ENCODE measurements at regions not wholly inside any gene's neighbourhood (a gene's known extent, or its start where the extent isn't known, plus 50 kb on each side); places are given as distances from the start of the nearest gene placed in this dataset.

GRCh38 chr1:203422656-203423055 is 53.0 kb upstream of the PRELP start:
- no peak for TF ChIP-seq GABPA (IDR thresholded peaks at IDR 0.05; ENCODE audit: low read depth)
- TF ChIP-seq SPI1 (IDR thresholded peaks at IDR 0.05; ENCODE audit: borderline replicate concordance, low read depth), result no peak
- TF ChIP-seq REST (IDR thresholded peaks at IDR 0.05; ENCODE audit: insufficient replicate concordance, low read depth), result no peak
- TF ChIP-seq CTCF (IDR thresholded peaks at IDR 0.05; ENCODE audit: insufficient read depth, low read length), result no peak
- DNase-seq (ENCODE audit: low read depth in 1 of 2, low spot score in 1 of 2), result no peak
- Histone ChIP-seq H3K27me3 (ENCODE audit: insufficient read depth, poor library complexity, severe bottlenecking) (no peaks in the 10 kb centered on the region), H3K4me3 (replicated peaks; ENCODE audit: insufficient read depth, low read length) (no peak overlapping the region), H3K27ac (replicated peaks) (no peak overlapping the region)

DNA sequence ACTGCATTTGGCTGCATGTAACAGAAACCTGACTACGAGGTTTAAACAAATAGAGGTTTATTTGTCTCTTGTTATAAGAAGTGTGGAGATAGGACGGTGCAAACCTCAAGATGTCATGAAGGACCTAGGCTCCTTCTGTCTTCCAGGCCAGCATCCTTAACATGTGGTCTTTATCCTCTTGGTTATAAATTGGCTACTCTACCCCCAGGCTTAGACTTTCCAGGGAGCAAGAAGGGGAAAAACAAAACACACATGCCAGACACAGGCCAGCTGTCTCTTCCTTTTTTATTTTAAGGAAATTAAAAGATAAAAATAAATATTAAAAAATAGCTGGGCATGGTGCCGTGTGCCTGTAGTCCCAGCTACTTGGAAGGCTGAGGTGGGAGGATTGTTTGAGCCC is 51.3 kb upstream of the PRELP start:
- no peak overlapping the region for H3K27ac ChIP-seq (replicated peaks)
- peaks cover 3% of the 10 kb centered on the region for H3K27me3 ChIP-seq (ENCODE audit: insufficient read depth, poor library complexity, severe bottlenecking)
- no peak for DNase-seq (ENCODE audit: low read depth in 1 of 2, low spot score in 1 of 2)
- H3K4me3 ChIP-seq (replicated peaks; ENCODE audit: insufficient read depth, low read length), result no peak overlapping the region
- TF ChIP-seq GABPA (IDR thresholded peaks at IDR 0.05; ENCODE audit: low read depth) (no peak), SPI1 (IDR thresholded peaks at IDR 0.05; ENCODE audit: borderline replicate concordance, low read depth) (no peak), REST (IDR thresholded peaks at IDR 0.05; ENCODE audit: insufficient replicate concordance, low read depth) (no peak), CTCF (IDR thresholded peaks at IDR 0.05; ENCODE audit: insufficient read depth, low read length) (no peak), POLR2AphosphoS5 (IDR thresholded peaks at IDR 0.05; ENCODE audit: low read depth) (no peak)

GRCh38 chr1:203424861-203425662 is 50.5 kb upstream of the PRELP start:
- DNase-seq (ENCODE audit: low read depth in 1 of 2, low spot score in 1 of 2), result no peak
- Histone ChIP-seq H3K4me3 (replicated peaks; ENCODE audit: insufficient read depth, low read length) (no peak overlapping the region), H3K27ac (replicated peaks) (no peak overlapping the region), H3K27me3 (ENCODE audit: insufficient read depth, poor library complexity, severe bottlenecking) (peaks cover 3% of the 10 kb centered on the region)
- TF ChIP-seq SPI1 (IDR thresholded peaks at IDR 0.05; ENCODE audit: borderline replicate concordance, low read depth) (no peak), POLR2AphosphoS5 (IDR thresholded peaks at IDR 0.05; ENCODE audit: low read depth) (no peak), GABPA (IDR thresholded peaks at IDR 0.05; ENCODE audit: low read depth) (no peak), CTCF (IDR thresholded peaks at IDR 0.05; ENCODE audit: insufficient read depth, low read length) (no peak), REST (IDR thresholded peaks at IDR 0.05; ENCODE audit: insufficient replicate concordance, low read depth) (no peak)
